Medulla oblongata (tissue), 1 donor: ENCODE measurements at regions not wholly inside any gene's neighbourhood (a gene's known extent, or its start where the extent isn't known, plus 50 kb on each side); places are given as distances from the start of the nearest gene placed in this dataset.
"Not testable (repeated sequence)": the region's sequence is repeated elsewhere in the genome, so short reads cannot be mapped to it uniquely, and the experiment has no call there.

ENCODE experiments used
- DNase-seq: peaks from one replicate; pipeline ENCODE4 v3.0.0-alpha.2; 2015; ENCODE audit errors: extremely low spot score

- no peak for DNase-seq
Measured at GRCh38 chr15:96199111-96199510, 131.4 kb upstream of the NR2F2 start.

- DNase-seq: no peak
Measured at GRCh38 chr15:96200357-96200967, 130.0 kb upstream of the NR2F2 start.

- DNase-seq: no peak
Measured at GRCh38 chr15:96201696-96202095, 128.8 kb upstream of the NR2F2 start.

GRCh38 chr15:96205588-96205987 is 124.9 kb upstream of the NR2F2 start:
- not testable (repeated sequence) for DNase-seq

GRCh38 chr15:96207377-96208006 is 123.0 kb upstream of the NR2F2 start:
- DNase-seq: no peak

- no peak for DNase-seq
Measured at GRCh38 chr15:96209285-96209735, 121.2 kb upstream of the NR2F2 start.

GRCh38 chr15:96213045-96213444 is 117.5 kb upstream of the NR2F2 start:
- DNase-seq: no peak

- DNase-seq: no peak
Measured at GRCh38 chr15:96213896-96214295, 116.6 kb upstream of the NR2F2 start.

- DNase-seq: not testable (repeated sequence)
Measured at GRCh38 chr15:96216481-96216880, 114.0 kb upstream of the NR2F2 start.

- DNase-seq: no peak
Measured at GRCh38 chr15:96217983-96218382, 112.5 kb upstream of the NR2F2 start.

GRCh38 chr15:96218623-96219455 is 111.7 kb upstream of the NR2F2 start:
- no peak for DNase-seq

- no peak for DNase-seq
Measured at GRCh38 chr15:96219681-96220080, 110.8 kb upstream of the NR2F2 start.

- no peak for DNase-seq
Measured at GRCh38 chr15:96220657-96221056, 109.8 kb upstream of the NR2F2 start.

GRCh38 chr15:96222981-96223380 is 107.5 kb upstream of the NR2F2 start:
- DNase-seq: no peak

- DNase-seq: no peak
Measured at GRCh38 chr15:96223939-96224338, 106.6 kb upstream of the NR2F2 start.

- DNase-seq: no peak
Measured at GRCh38 chr15:96225642-96226259, 104.7 kb upstream of the NR2F2 start.

- DNase-seq: no peak
Measured at GRCh38 chr15:96230526-96231181, 99.8 kb upstream of the NR2F2 start.

GRCh38 chr15:96232335-96232734 is 98.2 kb upstream of the NR2F2 start:
- DNase-seq: peak; percentile 2

- DNase-seq: no peak
Measured at GRCh38 chr15:96234109-96234892, 96.2 kb upstream of the NR2F2 start.

GRCh38 chr15:96237002-96237401 is 93.5 kb upstream of the NR2F2 start:
- no peak for DNase-seq

- no peak for DNase-seq
Measured at GRCh38 chr15:96242761-96243160, 87.7 kb upstream of the NR2F2 start.
